Type B pancreatic cell (in vitro differentiated cells): ENCODE measurements at regions not wholly inside any gene's neighbourhood (a gene's known extent, or its start where the extent isn't known, plus 50 kb on each side); places are given as distances from the start of the nearest gene placed in this dataset.

Experiments used
- DNase-seq: peaks from one replicate; pipeline ENCODE4 v3.0.0; 2021; ENCODE audit warnings: mixed read lengths; ENCODE audit not compliant: unreplicated experiment; ENCODE audit errors: extremely low spot score
- H3K27ac Mint-ChIP-seq: 2 replicates; pipeline ENCODE4 v1.8.0; 2021; ENCODE audit warnings: mild to moderate bottlenecking, mixed read lengths
- H3K27me3 Mint-ChIP-seq: 2 replicates; pipeline ENCODE4 v1.8.0; 2021; ENCODE audit warnings: mixed read lengths
- H3K36me3 Mint-ChIP-seq: 2 replicates; pipeline ENCODE4 v1.8.0; 2021; ENCODE audit warnings: mixed read lengths
- H3K4me1 Mint-ChIP-seq: one replicate; pipeline ENCODE4 v1.8.0; 2021; ENCODE audit warnings: mixed read lengths; ENCODE audit not compliant: unreplicated experiment
- H3K4me3 Mint-ChIP-seq: 2 replicates; pipeline ENCODE4 v1.8.0; 2021; ENCODE audit warnings: mild to moderate bottlenecking, mixed read lengths
- H3K9me3 Mint-ChIP-seq: 2 replicates; pipeline ENCODE4 v1.8.0; 2021; ENCODE audit warnings: mixed read lengths
- TF ChIP-seq, protein P1 (sequence below): fragments of 200-600 bp; sonication (generic); conservative IDR thresholded peaks from 2 replicates; pipeline ENCODE4 v1.5.0; 2021; ENCODE audit warnings: antibody characterized with exemption, mild to moderate bottlenecking

DNA sequence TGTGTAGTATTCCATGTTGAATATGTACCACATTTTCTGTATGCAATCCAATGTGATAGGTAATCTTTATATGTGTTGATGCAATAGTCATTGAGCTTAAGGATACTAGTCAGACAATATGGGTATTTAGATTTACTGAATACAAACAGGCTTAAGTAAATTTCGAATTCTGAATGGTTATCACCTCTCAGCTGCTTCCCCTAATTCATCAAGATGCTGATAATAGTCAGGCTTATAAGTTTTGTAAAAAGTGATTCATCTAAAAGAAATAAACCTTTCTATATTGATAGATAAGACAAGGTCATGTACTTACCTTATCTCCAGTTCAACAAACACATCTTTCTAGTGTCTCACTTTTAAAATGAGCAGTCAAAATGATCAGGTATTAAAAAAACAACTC, 205.5 kb downstream of the CASP12 start:
- no peak overlapping the region for H3K27ac Mint-ChIP-seq
- no peak for DNase-seq
- H3K4me1 Mint-ChIP-seq: peaks cover 12% of the 10 kb centered on the region
- TF ChIP-seq, protein P1, sequence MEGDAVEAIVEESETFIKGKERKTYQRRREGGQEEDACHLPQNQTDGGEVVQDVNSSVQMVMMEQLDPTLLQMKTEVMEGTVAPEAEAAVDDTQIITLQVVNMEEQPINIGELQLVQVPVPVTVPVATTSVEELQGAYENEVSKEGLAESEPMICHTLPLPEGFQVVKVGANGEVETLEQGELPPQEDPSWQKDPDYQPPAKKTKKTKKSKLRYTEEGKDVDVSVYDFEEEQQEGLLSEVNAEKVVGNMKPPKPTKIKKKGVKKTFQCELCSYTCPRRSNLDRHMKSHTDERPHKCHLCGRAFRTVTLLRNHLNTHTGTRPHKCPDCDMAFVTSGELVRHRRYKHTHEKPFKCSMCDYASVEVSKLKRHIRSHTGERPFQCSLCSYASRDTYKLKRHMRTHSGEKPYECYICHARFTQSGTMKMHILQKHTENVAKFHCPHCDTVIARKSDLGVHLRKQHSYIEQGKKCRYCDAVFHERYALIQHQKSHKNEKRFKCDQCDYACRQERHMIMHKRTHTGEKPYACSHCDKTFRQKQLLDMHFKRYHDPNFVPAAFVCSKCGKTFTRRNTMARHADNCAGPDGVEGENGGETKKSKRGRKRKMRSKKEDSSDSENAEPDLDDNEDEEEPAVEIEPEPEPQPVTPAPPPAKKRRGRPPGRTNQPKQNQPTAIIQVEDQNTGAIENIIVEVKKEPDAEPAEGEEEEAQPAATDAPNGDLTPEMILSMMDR: no peak
- H3K9me3 Mint-ChIP-seq: no peaks in the 10 kb centered on the region
- H3K4me3 Mint-ChIP-seq: no peak overlapping the region
- H3K27me3 Mint-ChIP-seq: no peaks in the 10 kb centered on the region
- H3K36me3 Mint-ChIP-seq: no peaks in the 10 kb centered on the region

DNA sequence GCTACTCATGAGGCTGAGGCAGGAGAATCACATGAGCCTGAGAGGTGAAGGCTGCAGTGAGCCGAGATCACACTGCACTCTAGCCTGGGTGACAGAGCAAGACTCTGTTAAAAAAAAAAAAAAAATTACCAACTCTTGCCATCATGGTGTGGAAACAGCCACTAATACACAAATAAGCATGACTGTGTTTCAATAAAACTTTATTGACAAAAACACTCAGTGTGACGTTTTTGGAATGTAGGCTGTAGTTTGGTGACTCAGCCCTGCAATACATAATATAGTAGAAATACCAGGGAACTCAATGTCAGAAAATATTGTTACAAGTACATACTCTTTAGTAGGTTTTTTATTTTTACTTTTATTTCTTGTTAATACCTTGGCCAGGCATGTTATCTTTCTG, 207.1 kb downstream of the CASP12 start:
- Mint-ChIP-seq H3K4me3 (no peak overlapping the region), H3K9me3 (no peaks in the 10 kb centered on the region), H3K4me1 (peaks cover 12% of the 10 kb centered on the region), H3K27me3 (no peaks in the 10 kb centered on the region), H3K27ac (no peak overlapping the region), H3K36me3 (no peaks in the 10 kb centered on the region)
- no peak for DNase-seq
- TF ChIP-seq, protein P1: no peak

DNA sequence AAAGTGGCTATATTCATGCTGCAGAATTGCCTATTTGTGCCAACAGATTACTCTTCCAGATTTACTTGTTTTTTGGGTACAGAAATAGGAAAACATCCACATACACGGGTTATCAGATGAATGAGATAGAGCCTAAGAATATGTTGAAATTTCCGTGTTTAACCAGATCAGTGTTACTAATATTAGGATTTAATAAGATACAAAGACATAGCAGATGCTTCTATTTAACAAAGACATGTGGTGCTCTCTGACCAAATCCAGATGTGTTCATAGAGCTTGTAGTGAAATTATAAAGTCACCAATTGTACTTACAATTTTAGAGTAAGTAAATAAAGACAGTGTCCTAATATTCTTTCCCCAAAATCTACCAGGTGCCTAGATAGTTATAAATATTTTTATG, 208.0 kb downstream of the CASP12 start:
- no peaks in the 10 kb centered on the region for H3K9me3 Mint-ChIP-seq
- no peak for DNase-seq

DNA sequence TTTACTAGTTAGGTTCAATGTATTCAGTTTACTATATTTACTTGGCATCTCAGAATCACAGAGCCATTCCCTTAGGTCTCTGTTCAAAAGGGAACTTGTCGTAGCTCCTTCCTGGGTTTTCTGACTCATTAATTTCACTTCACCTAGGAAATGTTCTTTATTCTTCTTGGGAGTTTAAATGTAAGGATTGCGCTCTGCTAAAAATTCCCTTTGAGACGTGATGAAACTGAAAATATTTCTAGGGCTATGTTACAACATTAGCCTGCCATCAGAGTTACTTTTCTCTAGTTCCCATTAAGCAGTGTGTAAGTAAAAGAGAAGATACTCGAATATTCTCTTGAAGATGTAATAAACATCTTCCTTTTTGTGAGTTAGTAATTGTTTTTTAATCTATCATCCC, 209.5 kb downstream of the CASP12 start:
- Mint-ChIP-seq H3K4me1 (no peaks in the 10 kb centered on the region), H3K9me3 (no peaks in the 10 kb centered on the region), H3K4me3 (no peak overlapping the region), H3K36me3 (no peaks in the 10 kb centered on the region), H3K27me3 (no peaks in the 10 kb centered on the region), H3K27ac (no peak overlapping the region)
- TF ChIP-seq, protein P1: no peak
- DNase-seq: no peak

More for the DNA sequence above, 208.0 kb downstream of the CASP12 start:
- H3K4me3 Mint-ChIP-seq: no peak overlapping the region
- TF ChIP-seq, protein P1: no peak
- H3K36me3 Mint-ChIP-seq: no peaks in the 10 kb centered on the region
- no peaks in the 10 kb centered on the region for H3K27me3 Mint-ChIP-seq
- H3K4me1 Mint-ChIP-seq: peaks cover 12% of the 10 kb centered on the region
- no peak overlapping the region for H3K27ac Mint-ChIP-seq

DNA sequence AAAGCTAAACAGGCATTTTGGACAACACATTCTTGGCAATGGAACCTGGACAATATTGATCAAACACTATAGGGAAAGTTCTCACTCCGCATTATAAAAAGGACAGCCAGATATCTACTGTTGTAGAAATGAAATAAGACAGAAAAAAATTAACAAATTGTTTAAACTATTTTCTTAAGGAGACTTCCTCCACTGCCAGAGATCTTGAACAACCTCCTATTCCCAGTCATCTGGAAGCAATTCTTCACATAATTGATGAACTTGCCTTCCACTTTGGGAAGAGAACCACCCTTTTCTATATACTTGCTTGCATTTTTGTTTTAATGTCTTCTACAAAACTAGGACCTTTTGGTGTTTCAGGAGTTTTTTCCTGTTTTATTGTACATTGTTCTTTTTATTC, 216.1 kb downstream of the CASP12 start:
- TF ChIP-seq, protein P1: no peak
- peaks cover 4% of the 10 kb centered on the region for H3K36me3 Mint-ChIP-seq
- peaks cover 9% of the 10 kb centered on the region for H3K4me1 Mint-ChIP-seq
- no peak for DNase-seq
- H3K4me3 Mint-ChIP-seq: no peak overlapping the region
- no peak overlapping the region for H3K27ac Mint-ChIP-seq
- no peaks in the 10 kb centered on the region for H3K27me3 Mint-ChIP-seq
- no peaks in the 10 kb centered on the region for H3K9me3 Mint-ChIP-seq

DNA sequence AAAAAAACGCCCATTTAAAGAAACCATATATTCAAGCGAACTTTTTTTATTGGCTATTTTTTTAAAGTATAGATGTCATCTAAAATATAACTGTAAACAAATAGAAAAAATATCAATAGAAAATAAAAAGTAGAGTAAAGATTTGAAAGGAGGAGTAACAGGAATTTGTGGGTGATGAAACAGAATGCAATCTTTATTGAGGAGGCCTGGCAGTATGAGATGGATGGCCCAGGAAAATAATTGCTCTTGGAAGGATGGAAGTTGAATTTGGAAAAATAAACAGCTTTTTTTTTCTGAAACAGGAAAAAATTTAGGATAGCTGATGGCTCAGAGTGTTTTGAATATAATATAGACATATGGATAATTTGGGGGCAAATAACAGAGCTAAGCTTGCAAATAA, 219.0 kb downstream of the CASP12 start:
- DNase-seq: no peak
- no peaks in the 10 kb centered on the region for H3K27me3 Mint-ChIP-seq
- H3K4me1 Mint-ChIP-seq: peaks cover 9% of the 10 kb centered on the region
- H3K4me3 Mint-ChIP-seq: no peak overlapping the region
- no peak overlapping the region for H3K27ac Mint-ChIP-seq
- peaks cover 4% of the 10 kb centered on the region for H3K36me3 Mint-ChIP-seq
- no peaks in the 10 kb centered on the region for H3K9me3 Mint-ChIP-seq
- TF ChIP-seq, protein P1: no peak
